Activated CD4-positive, alpha-beta memory T cell treated with anti-CD3 and anti-CD28 coated beads, Interleukin-2, amount 10 ng/mL, durations not matched to agents 7 days and 5 days (primary cell): ENCODE measurements at regions not wholly inside any gene's neighbourhood (a gene's known extent, or its start where the extent isn't known, plus 50 kb on each side); places are given as distances from the start of the nearest gene placed in this dataset.
"Not testable (repeated sequence)": the region's sequence is repeated elsewhere in the genome, so short reads cannot be mapped to it uniquely, and the experiment has no call there.

ENCODE experiments used
- CTCF ChIA-PET: fragments of 350-600 bp; sonication (Branson Sonifier 250); formaldehyde crosslinking; loops from one replicate; lab custom pipeline; 2021; ENCODE audit warnings: antibody characterized with exemption, inconsistent platforms; lab: Charles Lee
- POLR2A ChIA-PET: fragments of 350-600 bp; sonication (Branson Sonifier 250); formaldehyde crosslinking; loops from one replicate; lab custom pipeline; 2021; ENCODE audit warnings: antibody characterized with exemption; lab: Charles Lee
- DNase-seq: peaks from one replicate; pipeline ENCODE4 v3.0.0-alpha.2; 2020
- H3K27ac Mint-ChIP-seq: one replicate; pipeline ENCODE4 v1.8.0; 2021; ENCODE audit warnings: mild to moderate bottlenecking, mixed read lengths
- H3K27me3 Mint-ChIP-seq: one replicate; pipeline ENCODE4 v1.8.0; 2021; ENCODE audit warnings: mixed read lengths
- H3K36me3 Mint-ChIP-seq: one replicate; pipeline ENCODE4 v1.8.0; 2021; ENCODE audit warnings: low read depth, mixed read lengths
- H3K4me1 Mint-ChIP-seq: one replicate; pipeline ENCODE4 v1.8.0; 2021; ENCODE audit warnings: mixed read lengths
- H3K4me3 Mint-ChIP-seq: one replicate; pipeline ENCODE4 v1.8.0; 2021; ENCODE audit warnings: mild to moderate bottlenecking, mixed read lengths
- H3K9me3 Mint-ChIP-seq: one replicate; pipeline ENCODE4 v1.8.0; 2021; ENCODE audit warnings: mixed read lengths

DNA sequence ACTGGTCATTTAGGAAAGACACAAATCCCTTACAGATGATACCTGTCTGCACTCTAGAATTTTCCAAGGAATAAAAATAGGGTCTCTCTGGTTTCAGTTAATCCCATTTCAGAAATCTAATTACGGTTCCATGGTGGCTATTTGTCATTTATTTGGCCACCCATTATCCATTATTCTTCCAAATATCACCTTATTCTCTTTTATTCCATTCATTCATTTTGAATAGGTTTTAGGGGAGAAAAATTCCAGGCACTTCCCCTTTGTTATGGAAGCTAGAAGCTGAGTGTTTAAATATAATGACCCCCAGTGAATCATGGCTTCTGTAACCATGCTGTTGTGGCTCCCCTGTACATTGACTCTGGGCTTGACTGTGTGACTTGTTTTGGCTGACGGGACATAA, 420.8 kb upstream of the DPH6 start:
- H3K36me3 Mint-ChIP-seq, result no peaks in the 10 kb centered on the region
- no peaks in the 10 kb centered on the region for H3K4me1 Mint-ChIP-seq
- DNase-seq, result no peak
- H3K9me3 Mint-ChIP-seq, result no peaks in the 10 kb centered on the region
- ChIA-PET CTCF (no interaction called here), POLR2A (no interaction called here)
- H3K4me3 Mint-ChIP-seq, result no peak overlapping the region
- H3K27ac Mint-ChIP-seq, result no peak overlapping the region
- H3K27me3 Mint-ChIP-seq, result no peaks in the 10 kb centered on the region

DNA sequence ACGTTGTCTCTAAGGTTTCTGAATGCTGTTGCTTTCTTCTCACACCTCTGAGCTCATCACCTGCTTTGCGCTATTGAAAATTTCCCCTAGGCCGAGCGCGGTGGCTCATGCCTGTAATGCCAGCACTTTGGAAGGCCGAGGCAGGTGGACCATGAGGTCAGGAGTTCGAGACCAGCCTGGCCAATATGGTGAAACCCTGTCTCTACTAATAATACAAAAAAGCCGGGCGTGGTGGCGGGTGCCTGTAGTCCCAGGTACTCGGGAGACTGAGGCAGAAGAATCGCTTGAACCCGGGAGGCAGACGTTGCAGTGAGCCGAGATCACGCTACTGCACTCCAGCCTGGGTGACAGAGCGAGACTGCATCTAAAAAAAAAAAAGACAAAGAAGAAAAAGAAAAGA, 422.0 kb upstream of the DPH6 start:
- H3K4me1 Mint-ChIP-seq, DNase-seq, H3K9me3 Mint-ChIP-seq, H3K27ac Mint-ChIP-seq, CTCF ChIA-PET, POLR2A ChIA-PET, H3K27me3 Mint-ChIP-seq, H3K36me3 Mint-ChIP-seq, H3K4me3 Mint-ChIP-seq: not testable (repeated sequence)

DNA sequence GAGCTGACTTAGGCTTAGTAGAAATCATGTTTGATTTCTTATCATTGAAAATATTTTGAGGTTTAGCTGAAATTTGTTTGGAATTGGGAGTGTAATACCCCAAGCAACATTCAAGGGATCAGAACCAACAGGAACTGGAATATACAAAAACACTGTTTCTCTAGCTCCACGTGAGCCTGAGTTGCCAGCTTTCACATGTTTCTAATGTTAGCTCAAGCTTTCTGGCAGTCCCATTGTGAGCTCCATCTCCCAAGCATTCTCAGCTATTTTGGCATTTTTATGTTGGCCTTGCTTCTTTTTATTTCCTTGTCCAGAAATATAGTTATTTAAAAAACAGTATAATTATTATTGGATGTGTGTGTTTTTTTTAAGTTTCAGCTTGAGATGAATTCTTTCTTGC, 427.1 kb upstream of the DPH6 start:
- H3K9me3 Mint-ChIP-seq, result no peaks in the 10 kb centered on the region
- no peak overlapping the region for H3K27ac Mint-ChIP-seq
- no peaks in the 10 kb centered on the region for H3K36me3 Mint-ChIP-seq
- ChIA-PET CTCF (no interaction called here), POLR2A (no interaction called here)
- no peak overlapping the region for H3K4me3 Mint-ChIP-seq
- no peaks in the 10 kb centered on the region for H3K4me1 Mint-ChIP-seq
- DNase-seq, result no peak
- H3K27me3 Mint-ChIP-seq, result no peaks in the 10 kb centered on the region

DNA sequence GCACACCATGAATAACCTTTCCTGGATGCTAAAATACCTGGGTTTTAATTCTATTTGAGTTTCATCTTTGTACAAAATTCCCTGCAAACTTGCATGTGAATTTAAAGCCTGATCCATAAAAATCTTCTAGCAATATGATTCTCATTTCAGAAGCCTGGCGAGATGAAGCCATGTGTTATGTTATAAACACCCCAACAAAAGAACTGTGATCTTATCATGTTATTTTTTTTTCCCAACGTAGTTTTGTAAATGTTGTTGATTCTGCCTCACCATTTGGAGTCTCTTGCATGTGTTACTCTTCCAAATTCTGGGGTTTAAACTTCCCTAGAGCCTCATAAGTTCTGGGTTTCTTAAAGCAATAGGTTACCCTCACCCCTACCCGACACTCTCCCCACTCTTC, 428.1 kb upstream of the DPH6 start:
- H3K36me3 Mint-ChIP-seq, result no peaks in the 10 kb centered on the region
- ChIA-PET POLR2A (no interaction called here), CTCF (no interaction called here)
- no peak for DNase-seq
- no peaks in the 10 kb centered on the region for H3K4me1 Mint-ChIP-seq
- no peaks in the 10 kb centered on the region for H3K9me3 Mint-ChIP-seq
- no peak overlapping the region for H3K27ac Mint-ChIP-seq
- H3K4me3 Mint-ChIP-seq, result no peak overlapping the region
- no peaks in the 10 kb centered on the region for H3K27me3 Mint-ChIP-seq

DNA sequence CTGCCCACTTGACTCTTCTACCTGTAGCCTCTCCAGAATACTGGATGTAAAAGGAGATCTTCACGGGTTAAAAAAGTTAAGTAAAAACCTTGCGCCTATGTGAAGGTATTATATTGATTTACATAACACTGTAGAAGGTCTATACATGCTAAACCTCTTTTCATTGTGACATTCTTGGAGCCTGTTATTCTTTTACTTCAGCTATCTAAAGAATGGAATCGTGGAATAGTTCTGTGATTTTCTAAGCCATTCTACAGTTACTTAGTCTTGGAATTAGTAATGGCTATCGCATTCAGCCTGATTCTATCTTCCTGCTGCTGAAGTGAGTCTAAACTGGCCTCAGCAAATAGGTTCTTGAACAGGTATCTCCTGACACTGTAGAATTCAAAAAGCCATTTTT, 430.0 kb upstream of the DPH6 start:
- Mint-ChIP-seq H3K27me3 (no peaks in the 10 kb centered on the region), H3K4me1 (no peaks in the 10 kb centered on the region), H3K27ac (no peak overlapping the region), H3K36me3 (no peaks in the 10 kb centered on the region), H3K4me3 (no peak overlapping the region), H3K9me3 (no peaks in the 10 kb centered on the region)
- DNase-seq, result no peak
- ChIA-PET CTCF (no interaction called here), POLR2A (no interaction called here)

DNA sequence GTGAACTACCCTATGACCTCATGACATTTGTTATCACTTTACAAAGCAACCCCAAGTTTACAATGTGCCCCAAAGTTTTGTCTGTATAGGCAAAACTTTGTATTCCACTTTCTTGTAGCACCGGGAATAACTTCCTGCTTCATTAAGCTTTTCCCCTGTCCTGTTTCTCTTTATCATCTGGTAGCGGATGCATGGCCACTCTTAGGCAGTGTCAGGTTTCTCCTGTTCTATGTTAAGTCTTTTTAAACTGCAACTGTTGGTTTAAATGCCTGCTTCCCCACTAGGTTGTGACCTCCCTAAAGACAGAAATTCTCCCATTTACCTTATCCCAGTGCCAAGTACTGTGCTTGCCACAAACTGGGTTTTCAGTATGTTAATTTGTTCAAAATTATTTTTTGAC, 433.6 kb upstream of the DPH6 start:
- Mint-ChIP-seq H3K9me3 (no peaks in the 10 kb centered on the region), H3K27me3 (no peaks in the 10 kb centered on the region), H3K36me3 (no peaks in the 10 kb centered on the region), H3K27ac (no peak overlapping the region), H3K4me1 (no peaks in the 10 kb centered on the region), H3K4me3 (no peak overlapping the region)
- DNase-seq, result no peak
- CTCF ChIA-PET, result no interaction called here
- POLR2A ChIA-PET, result no interaction called here

DNA sequence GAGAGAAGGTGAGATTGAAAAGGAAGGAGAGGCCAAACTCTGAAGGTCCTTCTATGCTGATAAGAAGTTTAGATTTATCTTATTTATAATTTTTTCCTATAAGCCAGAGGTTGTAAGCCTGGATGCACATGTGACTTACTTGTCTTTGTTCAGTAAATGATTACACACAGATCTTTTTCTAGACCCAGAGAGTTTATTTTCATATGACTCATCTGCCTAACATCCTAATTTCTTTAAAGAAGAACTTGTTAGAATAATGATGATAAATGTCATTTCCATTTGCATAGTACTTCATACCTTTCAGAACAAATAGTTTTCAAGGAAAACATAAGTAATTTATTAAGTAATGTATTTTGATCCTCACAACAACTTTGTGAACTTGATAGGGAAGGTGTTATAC, 434.8 kb upstream of the DPH6 start:
- POLR2A ChIA-PET, result no interaction called here
- H3K9me3 Mint-ChIP-seq, result no peaks in the 10 kb centered on the region

DNA sequence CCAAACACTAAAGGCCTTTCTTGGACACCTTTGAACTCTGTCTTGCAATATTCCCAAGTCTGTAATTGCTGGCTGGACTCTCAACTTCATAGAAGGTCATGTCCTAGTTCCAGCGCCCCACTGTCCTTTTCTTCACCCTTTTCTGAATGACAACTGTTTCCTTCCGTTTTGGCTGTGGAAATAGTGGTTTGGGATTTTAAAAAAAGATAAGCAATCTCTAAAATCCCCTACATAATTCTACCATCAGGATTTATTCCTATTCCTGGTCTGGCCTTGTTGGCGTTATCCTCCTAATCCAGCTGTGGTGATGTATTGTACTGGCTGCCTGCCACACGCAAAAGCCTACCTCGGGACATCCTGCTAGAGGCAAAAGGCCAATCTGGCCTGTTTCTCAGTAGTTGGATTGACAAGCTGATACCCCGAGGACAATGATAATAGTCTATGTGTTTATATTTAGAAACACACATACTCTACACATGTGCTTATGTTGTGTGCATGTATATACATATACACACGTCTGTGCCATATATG, 440.3 kb upstream of the DPH6 start:
- Mint-ChIP-seq H3K27me3 (no peaks in the 10 kb centered on the region), H3K27ac (no peak overlapping the region), H3K9me3 (no peaks in the 10 kb centered on the region), H3K4me3 (no peak overlapping the region), H3K4me1 (no peaks in the 10 kb centered on the region), H3K36me3 (no peaks in the 10 kb centered on the region)
- ChIA-PET CTCF (no interaction called here), POLR2A (no interaction called here)
- DNase-seq, result no peak

More for the DNA sequence above, 434.8 kb upstream of the DPH6 start:
- Mint-ChIP-seq H3K4me1 (no peaks in the 10 kb centered on the region), H3K27ac (no peak overlapping the region), H3K4me3 (no peak overlapping the region), H3K27me3 (no peaks in the 10 kb centered on the region), H3K36me3 (no peaks in the 10 kb centered on the region)
- no peak for DNase-seq
- CTCF ChIA-PET, result no interaction called here

DNA sequence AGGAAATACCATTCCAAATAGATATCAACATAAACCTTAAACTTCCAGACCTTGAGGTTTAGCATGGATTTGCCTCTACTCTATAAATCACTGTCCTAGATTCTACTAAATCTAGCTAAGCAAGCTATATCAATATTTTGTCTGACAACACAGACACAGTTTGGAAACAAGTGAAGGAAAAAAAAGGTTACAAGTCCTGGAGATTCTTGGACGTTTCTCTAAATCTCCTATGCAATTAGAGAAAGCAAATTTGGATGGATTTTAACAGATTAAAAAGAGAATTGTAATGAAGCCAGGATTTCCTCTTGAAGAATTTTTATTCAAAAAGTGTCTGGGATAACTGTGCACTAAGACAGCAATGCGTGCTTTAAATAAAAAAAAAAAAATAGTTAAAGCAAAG, 441.1 kb upstream of the DPH6 start:
- no peaks in the 10 kb centered on the region for H3K27me3 Mint-ChIP-seq
- ChIA-PET CTCF (no interaction called here), POLR2A (no interaction called here)

DNA sequence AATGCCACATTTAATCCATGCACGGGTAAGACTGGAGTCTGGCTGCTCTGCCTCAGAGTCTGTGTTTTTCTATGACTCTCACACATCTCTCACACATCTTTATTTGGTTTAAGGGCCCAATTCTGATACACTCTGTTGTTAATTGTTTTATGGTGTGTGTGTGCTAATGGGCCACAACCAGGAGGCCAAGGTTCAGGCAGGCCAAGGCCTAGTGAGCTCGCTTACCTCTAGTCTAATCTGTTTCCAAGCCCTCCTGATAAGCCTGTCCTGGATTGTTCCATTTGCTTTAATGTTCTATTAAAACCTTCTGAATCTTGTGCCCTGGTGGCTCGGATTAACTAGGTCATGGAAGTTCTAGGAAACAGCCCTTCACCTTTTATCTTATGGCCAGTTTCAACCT, 445.4 kb upstream of the DPH6 start:
- Mint-ChIP-seq H3K27ac (no peak overlapping the region), H3K36me3 (no peaks in the 10 kb centered on the region), H3K27me3 (no peaks in the 10 kb centered on the region), H3K4me1 (no peaks in the 10 kb centered on the region), H3K4me3 (no peak overlapping the region), H3K9me3 (no peaks in the 10 kb centered on the region)
- POLR2A ChIA-PET, result no interaction called here
- DNase-seq, result no peak
- CTCF ChIA-PET, result no interaction called here

More for the DNA sequence above, 441.1 kb upstream of the DPH6 start:
- no peaks in the 10 kb centered on the region for H3K4me1 Mint-ChIP-seq
- no peaks in the 10 kb centered on the region for H3K36me3 Mint-ChIP-seq
- no peak for DNase-seq
- no peaks in the 10 kb centered on the region for H3K9me3 Mint-ChIP-seq
- H3K4me3 Mint-ChIP-seq, result no peak overlapping the region
- H3K27ac Mint-ChIP-seq, result no peak overlapping the region

DNA sequence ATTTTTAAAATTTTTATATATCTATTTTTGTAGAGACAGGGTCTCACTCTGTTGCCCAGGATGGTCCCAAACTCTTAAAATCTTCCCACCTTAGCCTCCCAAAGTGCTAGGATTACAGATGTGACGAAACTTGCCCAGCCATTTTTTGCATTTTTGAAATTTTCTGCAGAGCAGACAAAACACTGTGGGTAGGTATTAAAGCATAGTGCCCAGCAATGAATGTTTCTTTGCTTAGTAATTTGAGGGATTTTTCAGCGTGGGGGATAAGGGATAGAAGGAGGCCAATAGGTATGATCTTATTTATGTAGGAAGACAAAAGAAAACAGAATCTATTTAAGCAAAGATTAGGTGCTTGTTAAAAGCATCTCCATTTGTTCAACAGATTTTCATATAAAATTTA, 446.8 kb upstream of the DPH6 start:
- no peak overlapping the region for H3K27ac Mint-ChIP-seq
- H3K4me3 Mint-ChIP-seq, result no peak overlapping the region

DNA sequence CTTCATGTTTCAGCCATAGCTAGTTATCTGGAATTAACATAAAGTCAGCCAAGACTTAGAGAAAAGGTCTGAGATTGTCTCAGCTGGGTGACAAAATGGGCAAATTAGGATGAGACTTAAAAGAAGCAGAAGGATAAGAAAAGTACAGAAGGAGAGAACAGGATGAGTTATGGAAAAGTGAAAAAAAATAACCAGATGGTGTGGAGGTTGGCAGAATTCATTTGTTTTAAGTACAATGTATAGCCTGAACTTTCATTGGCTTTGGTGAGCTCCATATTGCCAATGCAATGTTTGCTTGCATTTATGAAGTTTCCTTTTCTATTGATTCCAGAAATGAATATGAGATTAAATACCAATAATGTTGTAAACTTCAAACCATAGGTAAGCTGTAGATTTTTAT, 447.2 kb upstream of the DPH6 start:
- no peaks in the 10 kb centered on the region for H3K36me3 Mint-ChIP-seq
- no peaks in the 10 kb centered on the region for H3K4me1 Mint-ChIP-seq
- no peaks in the 10 kb centered on the region for H3K9me3 Mint-ChIP-seq
- no peak for DNase-seq
- no peaks in the 10 kb centered on the region for H3K27me3 Mint-ChIP-seq
- ChIA-PET CTCF (no interaction called here), POLR2A (no interaction called here)
- H3K4me3 Mint-ChIP-seq, result no peak overlapping the region
- H3K27ac Mint-ChIP-seq, result no peak overlapping the region

More for the DNA sequence above, 446.8 kb upstream of the DPH6 start:
- DNase-seq, result no peak
- Mint-ChIP-seq H3K27me3 (no peaks in the 10 kb centered on the region), H3K36me3 (no peaks in the 10 kb centered on the region), H3K4me1 (no peaks in the 10 kb centered on the region), H3K9me3 (no peaks in the 10 kb centered on the region)
- CTCF ChIA-PET, result no interaction called here
- POLR2A ChIA-PET, result no interaction called here

DNA sequence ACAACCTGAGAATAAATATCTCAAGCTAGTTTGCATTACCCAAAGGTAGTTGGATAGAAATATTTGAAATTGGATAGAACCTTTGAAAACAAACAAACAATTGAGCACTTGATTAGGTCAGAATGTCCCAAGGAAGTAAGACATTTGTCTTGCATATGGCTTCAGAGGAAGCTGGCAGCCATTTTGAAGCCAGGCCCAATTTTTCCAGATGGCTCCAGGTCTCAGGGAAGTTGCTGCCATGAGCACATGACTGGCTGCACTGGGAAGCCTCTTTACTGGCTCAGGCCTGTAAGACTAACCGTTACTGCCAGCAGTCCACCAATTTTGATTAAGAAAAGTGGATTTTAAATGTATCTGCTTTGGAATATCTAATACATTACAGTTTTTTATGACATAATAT, 448.9 kb upstream of the DPH6 start:
- ChIA-PET POLR2A (no interaction called here), CTCF (no interaction called here)
- Mint-ChIP-seq H3K9me3 (no peaks in the 10 kb centered on the region), H3K4me1 (no peaks in the 10 kb centered on the region), H3K27me3 (no peaks in the 10 kb centered on the region), H3K4me3 (no peak overlapping the region), H3K36me3 (no peaks in the 10 kb centered on the region), H3K27ac (no peak overlapping the region)
- no peak for DNase-seq

DNA sequence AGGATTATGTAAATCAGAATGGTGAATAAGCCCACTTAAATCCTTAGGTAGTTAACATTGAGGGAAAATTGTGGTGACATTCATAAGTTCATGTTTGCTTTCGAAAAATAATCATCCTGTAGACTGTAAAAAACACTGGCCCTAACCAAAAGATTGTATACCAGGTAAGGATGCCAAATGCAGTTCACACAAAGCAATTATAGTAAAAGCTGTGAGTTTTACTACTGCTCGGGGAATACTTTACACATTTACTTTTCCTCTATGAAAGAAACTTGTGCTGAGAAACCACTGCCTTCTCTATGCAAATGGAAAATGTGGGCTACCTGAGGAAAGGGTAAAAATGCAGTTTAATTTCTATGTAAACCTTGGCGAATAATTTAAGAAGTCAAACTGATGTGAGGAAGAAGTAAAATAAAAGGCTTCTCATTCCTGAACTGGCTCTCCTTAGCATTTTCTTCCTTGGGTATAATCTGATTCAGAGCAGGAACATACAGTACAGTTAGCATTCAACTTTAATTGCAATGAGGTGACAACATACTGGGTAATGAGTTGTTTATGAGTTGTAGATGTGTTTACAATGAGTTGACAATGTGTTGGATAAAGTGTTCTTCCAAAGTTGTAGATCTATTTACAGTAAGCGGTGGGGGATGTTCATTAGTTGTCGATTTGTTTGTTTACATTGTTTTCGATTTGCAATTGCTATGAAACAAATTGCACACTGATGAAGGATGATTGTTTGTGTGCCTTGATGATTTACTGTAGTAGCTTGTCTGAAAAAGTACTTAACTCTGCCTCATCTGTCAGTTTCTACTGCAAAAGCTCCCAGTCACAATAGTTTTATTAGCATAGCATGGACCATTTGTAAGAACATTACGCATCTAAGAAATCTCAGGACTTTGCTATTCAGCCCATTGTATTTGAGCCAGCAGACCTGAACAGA, 453.0 kb upstream of the DPH6 start:
- no peak for DNase-seq
- POLR2A ChIA-PET, result no interaction called here
- Mint-ChIP-seq H3K36me3 (no peaks in the 10 kb centered on the region), H3K27me3 (no peaks in the 10 kb centered on the region), H3K4me3 (no peak overlapping the region), H3K4me1 (no peaks in the 10 kb centered on the region), H3K27ac (no peak overlapping the region), H3K9me3 (peaks cover 3% of the 10 kb centered on the region)
- CTCF ChIA-PET, result interaction anchor here (0.6 kb wide), 1 partner anchor 46 kb away, joined by 3 read pairs; no protein-coding TSS in a partner anchor
